NCI-H2227 (cell line): ENCODE measurements at regions not wholly inside any gene's neighbourhood (a gene's known extent, or its start where the extent isn't known, plus 50 kb on each side); places are given as distances from the start of the nearest gene placed in this dataset.
"Not testable (repeated sequence)": the region's sequence is repeated elsewhere in the genome, so short reads cannot be mapped to it uniquely, and the experiment has no call there.

Source experiments
- DNase-seq: peaks from one replicate; lab custom pipeline; 2025; ENCODE audit not compliant: unreplicated experiment; lab: John Stamatoyannopoulos, UW

GRCh38 chr6:3920321-3920720 lies 71.1 kb downstream of the FAM50B start:
- DNase-seq, result no peak

GRCh38 chr6:3921663-3922062 lies 72.5 kb downstream of the FAM50B start:
- no peak for DNase-seq

- DNase-seq, result not testable (repeated sequence)
Measured at GRCh38 chr6:3922619-3923018, 73.4 kb downstream of the FAM50B start.

- DNase-seq, result not testable (repeated sequence)
Measured at GRCh38 chr6:3925223-3926149, 76.3 kb downstream of the FAM50B start.

GRCh38 chr6:3926150-3926482 lies 76.9 kb downstream of the FAM50B start:
- DNase-seq, result no peak

GRCh38 chr6:3928111-3928510 lies 78.9 kb downstream of the FAM50B start:
- no peak for DNase-seq

- DNase-seq, result no peak
Measured at GRCh38 chr6:3929281-3929798, 80.2 kb downstream of the FAM50B start.

GRCh38 chr6:3937438-3937837 lies 88.3 kb downstream of the FAM50B start:
- no peak for DNase-seq

GRCh38 chr6:3938715-3939367 lies 89.7 kb downstream of the FAM50B start:
- DNase-seq, result no peak

GRCh38 chr6:3939368-3939958 lies 90.3 kb downstream of the FAM50B start:
- DNase-seq, result no peak

- DNase-seq, result no peak
Measured at GRCh38 chr6:3939964-3940363, 90.8 kb downstream of the FAM50B start.

- no peak for DNase-seq
Measured at GRCh38 chr6:3940703-3941102, 91.5 kb downstream of the FAM50B start.

- DNase-seq, result no peak
Measured at GRCh38 chr6:3943331-3943765, 94.2 kb downstream of the FAM50B start.

- DNase-seq, result no peak
Measured at GRCh38 chr6:3944246-3944645, 95.1 kb downstream of the FAM50B start.

- peak; percentile 56 for DNase-seq
Measured at GRCh38 chr6:3946778-3947177, 97.6 kb downstream of the FAM50B start.

GRCh38 chr6:3948866-3949265 lies 99.7 kb downstream of the FAM50B start:
- no peak for DNase-seq

- no peak for DNase-seq
Measured at GRCh38 chr6:3949521-3949920, 100.3 kb downstream of the FAM50B start.

- DNase-seq, result no peak
Measured at GRCh38 chr6:3956054-3956453, 106.9 kb downstream of the FAM50B start.

- no peak for DNase-seq
Measured at GRCh38 chr6:3957321-3957720, 108.1 kb downstream of the FAM50B start.

GRCh38 chr6:3958255-3958654 lies 109.1 kb downstream of the FAM50B start:
- no peak for DNase-seq

GRCh38 chr6:3959385-3959784 lies 110.2 kb downstream of the FAM50B start:
- DNase-seq, result no peak
